A673 (cell line): ENCODE measurements at regions not wholly inside any gene's neighbourhood (a gene's known extent, or its start where the extent isn't known, plus 50 kb on each side); places are given as distances from the start of the nearest gene placed in this dataset.

Source experiments
- EZH2 ChIP-seq: fragments of 200-600 bp; sonication (generic); IDR thresholded peaks from 2 replicates; pipeline ENCODE4 v1.6.1; 2017; ENCODE audit warnings: borderline replicate concordance, low read depth, mild to moderate bottlenecking, mixed read lengths, antibody characterized with exemption, low read length; ENCODE audit not compliant: poor library complexity, severe bottlenecking
- TF ChIP-seq, protein P1 (sequence below): fragments of 300-800, 200-600 bp; sonication (generic); conservative IDR thresholded peaks from 2 replicates; pipeline ENCODE4 v1.5.1; 2017; ENCODE audit warnings: low read depth, mild to moderate bottlenecking, antibody characterized with exemption, low read length, moderate library complexity, mixed read lengths

DNA sequence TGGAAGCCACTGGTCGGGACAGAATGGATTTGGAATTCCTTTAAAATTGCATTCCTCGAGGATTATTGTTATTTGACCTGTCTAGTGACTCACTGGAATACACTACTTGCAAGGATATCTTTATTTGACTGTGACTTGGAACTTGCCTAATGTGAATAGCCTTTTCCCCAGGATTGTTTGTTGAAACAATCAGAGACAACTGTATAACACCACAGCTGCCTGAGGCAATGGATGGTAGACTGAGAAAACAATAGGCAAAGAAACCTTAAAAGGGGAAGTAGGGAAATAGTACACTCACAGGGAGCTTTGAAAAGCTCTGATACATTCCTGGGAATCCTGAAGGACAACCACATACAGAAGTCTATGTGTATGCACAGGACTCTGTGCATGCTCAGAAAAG, 465.3 kb downstream of the BMP2 start:
- TF ChIP-seq, protein P1, sequence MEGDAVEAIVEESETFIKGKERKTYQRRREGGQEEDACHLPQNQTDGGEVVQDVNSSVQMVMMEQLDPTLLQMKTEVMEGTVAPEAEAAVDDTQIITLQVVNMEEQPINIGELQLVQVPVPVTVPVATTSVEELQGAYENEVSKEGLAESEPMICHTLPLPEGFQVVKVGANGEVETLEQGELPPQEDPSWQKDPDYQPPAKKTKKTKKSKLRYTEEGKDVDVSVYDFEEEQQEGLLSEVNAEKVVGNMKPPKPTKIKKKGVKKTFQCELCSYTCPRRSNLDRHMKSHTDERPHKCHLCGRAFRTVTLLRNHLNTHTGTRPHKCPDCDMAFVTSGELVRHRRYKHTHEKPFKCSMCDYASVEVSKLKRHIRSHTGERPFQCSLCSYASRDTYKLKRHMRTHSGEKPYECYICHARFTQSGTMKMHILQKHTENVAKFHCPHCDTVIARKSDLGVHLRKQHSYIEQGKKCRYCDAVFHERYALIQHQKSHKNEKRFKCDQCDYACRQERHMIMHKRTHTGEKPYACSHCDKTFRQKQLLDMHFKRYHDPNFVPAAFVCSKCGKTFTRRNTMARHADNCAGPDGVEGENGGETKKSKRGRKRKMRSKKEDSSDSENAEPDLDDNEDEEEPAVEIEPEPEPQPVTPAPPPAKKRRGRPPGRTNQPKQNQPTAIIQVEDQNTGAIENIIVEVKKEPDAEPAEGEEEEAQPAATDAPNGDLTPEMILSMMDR: no peak
- TF ChIP-seq EZH2: no peak
